ENCODE measurements at regions not wholly inside any gene's neighbourhood (a gene's known extent, or its start where the extent isn't known, plus 50 kb on each side); places are given as distances from the start of the nearest gene placed in this dataset.

GRCh38 chr15:34656005-34656796 is 72.8 kb upstream of the GOLGA8B start:
- Histone ChIP-seq H3K4me1 (ENCODE audit: control insufficient read depth in 5 of 5, insufficient read depth in 5 of 5, low read length in 5 of 5) (peaks cover 0 to 2% (median 0%) of the 10 kb centered on the region in 5 donors), H3K9me3 (ENCODE audit: control insufficient read depth in 4 of 4, insufficient read depth in 3 of 4, low read length in 3 of 4) (no peaks in the 10 kb centered on the region), H3K27me3 (ENCODE audit: control insufficient read depth in 3 of 3, insufficient read depth in 3 of 3, low read length in 2 of 3) (no peaks in the 10 kb centered on the region), H3K4me3 (no peak overlapping the region), H3K36me3 (ENCODE audit: control insufficient read depth in 4 of 4, insufficient read depth in 4 of 4, low read length in 4 of 4) (no peaks in the 10 kb centered on the region), H3K9ac (ENCODE audit: insufficient read depth in 1 of 2, low read length in 2 of 2) (no peak overlapping the region), H3K27ac (ENCODE audit: low read depth in 1 of 2, low read length in 1 of 2) (no peak overlapping the region)
- no peak for TF ChIP-seq CTCF (IDR thresholded peaks at IDR 0.05; ENCODE audit: control extremely low read depth, extremely low read depth)
- 90 to 94% methylated on average over 6 of the region's 6 CpGs for WGBS, 2 donors
- DNase-seq (no peak), ATAC-seq (ENCODE audit: insufficient read depth, low FRiP score) (no peak)

- TF ChIP-seq CTCF (IDR thresholded peaks at IDR 0.05; ENCODE audit: control extremely low read depth, extremely low read depth), result no peak
- H3K27me3 ChIP-seq (ENCODE audit: control insufficient read depth in 3 of 3, insufficient read depth in 3 of 3, low read length in 2 of 3), result no peaks in the 10 kb centered on the region
- no peak overlapping the region for H3K4me3 ChIP-seq
- H3K4me1 ChIP-seq (ENCODE audit: control insufficient read depth in 5 of 5, insufficient read depth in 5 of 5, low read length in 5 of 5), result peaks cover 0 to 2% (median 0%) of the 10 kb centered on the region in 5 donors
- no peak overlapping the region for H3K9ac ChIP-seq (ENCODE audit: insufficient read depth in 1 of 2, low read length in 2 of 2)
- DNase-seq (no peak), ATAC-seq (ENCODE audit: insufficient read depth, low FRiP score) (no peak)
- no peak overlapping the region for H3K27ac ChIP-seq (ENCODE audit: low read depth in 1 of 2, low read length in 1 of 2)
- no peaks in the 10 kb centered on the region for H3K36me3 ChIP-seq (ENCODE audit: control insufficient read depth in 4 of 4, insufficient read depth in 4 of 4, low read length in 4 of 4)
- H3K9me3 ChIP-seq (ENCODE audit: control insufficient read depth in 4 of 4, insufficient read depth in 3 of 4, low read length in 3 of 4), result no peaks in the 10 kb centered on the region
- 68 to 89% methylated on average over 2 of the region's 2 CpGs for WGBS, 2 donors
These were observed 71.9 kb upstream of the GOLGA8B start for GRCh38 chr15:34655326-34655725.

GRCh38 chr15:34654625-34655024 is 71.2 kb upstream of the GOLGA8B start:
- H3K36me3 ChIP-seq (ENCODE audit: control insufficient read depth in 4 of 4, insufficient read depth in 4 of 4, low read length in 4 of 4), result no peaks in the 10 kb centered on the region
- no peak overlapping the region for H3K9ac ChIP-seq (ENCODE audit: insufficient read depth in 1 of 2, low read length in 2 of 2)
- no peak for TF ChIP-seq CTCF (IDR thresholded peaks at IDR 0.05; ENCODE audit: control extremely low read depth, extremely low read depth)
- H3K27ac ChIP-seq (ENCODE audit: low read depth in 1 of 2, low read length in 1 of 2), result no peak overlapping the region
- WGBS, 2 donors, result 94 to 97% methylated on average over 6 of the region's 6 CpGs
- DNase-seq (no peak), ATAC-seq (ENCODE audit: insufficient read depth, low FRiP score) (no peak)
- H3K27me3 ChIP-seq (ENCODE audit: control insufficient read depth in 3 of 3, insufficient read depth in 3 of 3, low read length in 2 of 3), result no peaks in the 10 kb centered on the region
- peaks cover 0 to 2% (median 0%) of the 10 kb centered on the region in 5 donors for H3K4me1 ChIP-seq (ENCODE audit: control insufficient read depth in 5 of 5, insufficient read depth in 5 of 5, low read length in 5 of 5)
- no peak overlapping the region for H3K4me3 ChIP-seq
- H3K9me3 ChIP-seq (ENCODE audit: control insufficient read depth in 4 of 4, insufficient read depth in 3 of 4, low read length in 3 of 4), result no peaks in the 10 kb centered on the region
